ENCODE measurements at regions not wholly inside any gene's neighbourhood (a gene's known extent, or its start where the extent isn't known, plus 50 kb on each side); places are given as distances from the start of the nearest gene placed in this dataset.

DNA sequence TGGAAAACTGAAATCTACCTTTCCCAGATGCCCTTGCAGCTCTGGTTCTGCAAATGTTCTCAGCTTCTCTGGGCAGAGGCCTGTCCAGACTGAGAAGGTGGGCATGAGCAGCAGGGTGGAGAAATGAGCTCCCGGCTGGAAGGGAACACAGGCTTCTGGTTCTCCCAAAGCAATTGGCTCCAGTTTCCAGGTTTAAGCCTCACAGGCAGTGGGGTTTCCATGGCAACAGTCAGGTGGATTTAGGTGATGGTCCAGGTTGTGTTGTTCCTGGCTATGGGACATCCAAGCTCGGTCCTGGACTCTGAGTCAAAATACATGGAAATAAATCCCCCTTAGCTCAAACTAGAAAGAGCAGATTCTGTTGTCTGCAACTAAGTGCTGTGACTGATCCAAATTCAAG is 94.6 kb upstream of the IQSEC1 start:
- no peak for ATAC-seq
- WGBS, 4 donors: 82 to 96% (median 90%) methylated on average over 2 of the region's 2 CpGs

GRCh38 chr3:13167064-13167743 is 94.0 kb upstream of the IQSEC1 start:
- no peaks in the 10 kb centered on the region for H3K9me3 ChIP-seq
- 70 to 82% (median 73%) methylated on average over 10 to 11 of the region's 11 CpGs for WGBS, 4 donors
- no peaks in the 10 kb centered on the region for H3K4me1 ChIP-seq
- TF ChIP-seq POLR2A (IDR thresholded peaks at IDR 0.05): no peak
- no peak for TF ChIP-seq CTCF (IDR thresholded peaks at IDR 0.05)
- no peaks in the 10 kb centered on the region for H3K36me3 ChIP-seq
- H3K4me3 ChIP-seq: no peak overlapping the region
- peaks cover 0 to 6% (median 0%) of the 10 kb centered on the region in 9 donors for H3K27me3 ChIP-seq
- DNase-seq: peak in 1 of 5 donors; percentile 17
- H3K27ac ChIP-seq: no peak overlapping the region
- intact Hi-C loops (cut with DNase I): no loop called here
- no peak for ATAC-seq

More for the DNA sequence above, 94.6 kb upstream of the IQSEC1 start:
- intact Hi-C loops (cut with DNase I): no loop called here
- Histone ChIP-seq H3K9me3 (no peaks in the 10 kb centered on the region), H3K36me3 (no peaks in the 10 kb centered on the region), H3K4me3 (no peak overlapping the region), H3K27ac (no peak overlapping the region), H3K4me1 (no peaks in the 10 kb centered on the region), H3K27me3 (peaks cover 0 to 6% (median 0%) of the 10 kb centered on the region in 9 donors)
- TF ChIP-seq POLR2A (IDR thresholded peaks at IDR 0.05): no peak
- TF ChIP-seq CTCF (IDR thresholded peaks at IDR 0.05): no peak
- no peak for DNase-seq

DNA sequence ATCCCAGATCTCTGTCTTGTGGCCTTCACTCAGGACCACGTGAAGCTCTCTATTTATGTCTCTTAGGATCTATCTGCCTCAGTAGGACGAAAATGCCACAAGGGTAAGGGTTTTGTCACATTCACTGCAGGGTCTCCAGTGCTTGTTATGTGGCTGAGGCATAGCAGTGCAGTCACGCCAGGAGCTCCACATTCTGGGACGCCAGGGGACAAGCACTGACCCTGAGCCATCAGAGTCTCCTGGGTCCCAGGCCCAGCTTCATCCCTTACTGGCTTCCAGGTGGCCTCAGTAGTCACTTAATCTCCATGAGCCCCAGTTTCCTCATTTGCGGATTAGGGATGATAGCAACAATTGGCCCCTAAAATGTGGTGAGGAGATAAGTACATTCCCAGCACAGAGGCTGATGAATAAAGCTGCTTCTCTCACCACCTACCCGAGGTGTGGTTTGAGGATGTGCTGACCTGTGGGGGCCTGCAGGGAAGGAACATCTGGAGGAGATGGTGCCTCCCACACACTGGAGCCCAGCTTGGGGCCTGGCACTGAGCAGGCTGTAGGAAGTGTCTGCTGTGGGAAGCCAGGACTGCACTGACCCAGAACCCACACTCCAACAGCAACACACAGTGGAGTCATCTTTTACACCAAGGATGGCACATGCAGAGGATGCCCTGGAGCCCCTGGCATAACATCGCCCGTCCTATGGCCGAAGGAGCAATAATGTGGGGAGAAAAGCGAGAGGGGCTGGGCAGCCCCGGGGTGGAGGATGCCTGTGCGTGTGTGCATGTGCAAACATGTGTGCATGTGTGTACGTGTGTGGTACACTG is 93.2 kb upstream of the IQSEC1 start:
- intact Hi-C loops (cut with DNase I): no loop called here
- ATAC-seq: no peak

More for the DNA sequence above, 93.2 kb upstream of the IQSEC1 start:
- peak in 1 of 5 donors; percentile 31 for DNase-seq
- Histone ChIP-seq H3K4me1 (no peaks in the 10 kb centered on the region), H3K36me3 (no peaks in the 10 kb centered on the region), H3K9me3 (no peaks in the 10 kb centered on the region), H3K4me3 (no peak overlapping the region), H3K27ac (no peak overlapping the region), H3K27me3 (peaks cover 0 to 6% (median 0%) of the 10 kb centered on the region in 9 donors)
- WGBS, 4 donors: 77 to 81% (median 80%) methylated on average over 13 of the region's 13 CpGs
- TF ChIP-seq POLR2A (IDR thresholded peaks at IDR 0.05) (no peak), CTCF (IDR thresholded peaks at IDR 0.05) (no peak)
